ENCODE measurements at regions not wholly inside any gene's neighbourhood (a gene's known extent, or its start where the extent isn't known, plus 50 kb on each side); places are given as distances from the start of the nearest gene placed in this dataset.
"Not testable (repeated sequence)": the region's sequence is repeated elsewhere in the genome, so short reads cannot be mapped to it uniquely, and the experiment has no call there.

GRCh38 chrX:124459851-124460250 is 113.5 kb downstream of the SH2D1A start:
- not testable (repeated sequence) for TF ChIP-seq POLR2A (IDR thresholded peaks at IDR 0.05; ENCODE audit: low read depth, low read length); TAF1 (IDR thresholded peaks at IDR 0.05; ENCODE audit: borderline replicate concordance, low read depth, low read length); POLR2AphosphoS5 (IDR thresholded peaks at IDR 0.05; ENCODE audit: low read depth, low read length)

Data from GM12892 (cell line).